GM12864 (cell line): ENCODE measurements at regions not wholly inside any gene's neighbourhood (a gene's known extent, or its start where the extent isn't known, plus 50 kb on each side); places are given as distances from the start of the nearest gene placed in this dataset.

Experiments used
- DNase-seq: peaks from one replicate; pipeline ENCODE4 v3.0.0-alpha.2; 2011; ENCODE audit warnings: low read depth
- H3K4me3 ChIP-seq: 2 replicates; pipeline ENCODE4 v1.5.1; 2011; ENCODE audit warnings: mild to moderate bottlenecking, low read depth, low read length, control low read depth
- TF ChIP-seq, protein P1 (sequence below): IDR thresholded peaks from 2 replicates; pipeline ENCODE4 v1.5.1; 2011; ENCODE audit warnings: low read depth, mild to moderate bottlenecking, moderate library complexity, low read length, control low read depth, inconsistent platforms; ENCODE audit errors: missing control alignments

DNA sequence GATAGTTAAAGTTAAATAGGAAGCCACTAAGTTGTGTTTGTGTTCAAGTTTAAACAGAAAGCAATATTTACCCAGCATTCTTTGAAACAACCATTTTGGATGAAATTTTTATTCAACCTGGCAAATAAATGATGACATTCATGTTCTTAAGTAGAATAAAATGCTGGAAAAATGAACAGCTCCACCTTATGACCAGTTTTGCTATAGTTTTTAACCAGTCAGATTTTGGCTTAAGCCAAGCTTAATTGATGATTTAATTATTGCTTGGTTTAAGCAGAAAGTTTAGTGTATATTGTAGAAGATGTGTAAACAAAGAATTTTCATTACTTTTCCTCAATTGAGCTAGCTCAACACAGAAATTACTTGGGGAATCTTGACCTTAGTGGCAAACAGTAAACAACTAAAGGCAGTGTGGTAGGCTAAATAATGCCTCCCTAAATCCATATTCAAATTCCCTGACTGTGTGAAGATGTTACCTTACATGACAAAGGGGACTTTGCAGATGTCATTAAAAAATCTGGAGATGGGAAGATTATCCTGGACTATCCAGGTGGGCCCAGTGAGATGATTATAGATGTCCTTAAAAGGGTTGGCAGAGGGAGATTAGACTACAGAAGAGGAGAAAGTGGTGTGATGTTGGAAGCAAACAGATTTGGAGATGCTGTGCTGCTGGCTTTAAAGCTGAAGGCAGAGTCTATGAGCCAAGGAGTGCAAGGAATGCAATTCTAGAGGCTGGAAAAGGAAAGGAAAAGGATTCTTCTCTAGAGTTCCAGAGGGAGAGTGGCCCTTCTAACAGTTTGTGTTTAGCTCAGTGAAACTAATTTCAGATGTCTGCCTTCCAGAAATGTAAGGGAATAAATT is 448.6 kb upstream of the GOLIM4 start:
- TF ChIP-seq, protein P1, sequence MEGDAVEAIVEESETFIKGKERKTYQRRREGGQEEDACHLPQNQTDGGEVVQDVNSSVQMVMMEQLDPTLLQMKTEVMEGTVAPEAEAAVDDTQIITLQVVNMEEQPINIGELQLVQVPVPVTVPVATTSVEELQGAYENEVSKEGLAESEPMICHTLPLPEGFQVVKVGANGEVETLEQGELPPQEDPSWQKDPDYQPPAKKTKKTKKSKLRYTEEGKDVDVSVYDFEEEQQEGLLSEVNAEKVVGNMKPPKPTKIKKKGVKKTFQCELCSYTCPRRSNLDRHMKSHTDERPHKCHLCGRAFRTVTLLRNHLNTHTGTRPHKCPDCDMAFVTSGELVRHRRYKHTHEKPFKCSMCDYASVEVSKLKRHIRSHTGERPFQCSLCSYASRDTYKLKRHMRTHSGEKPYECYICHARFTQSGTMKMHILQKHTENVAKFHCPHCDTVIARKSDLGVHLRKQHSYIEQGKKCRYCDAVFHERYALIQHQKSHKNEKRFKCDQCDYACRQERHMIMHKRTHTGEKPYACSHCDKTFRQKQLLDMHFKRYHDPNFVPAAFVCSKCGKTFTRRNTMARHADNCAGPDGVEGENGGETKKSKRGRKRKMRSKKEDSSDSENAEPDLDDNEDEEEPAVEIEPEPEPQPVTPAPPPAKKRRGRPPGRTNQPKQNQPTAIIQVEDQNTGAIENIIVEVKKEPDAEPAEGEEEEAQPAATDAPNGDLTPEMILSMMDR: no peak
- no peak overlapping the region for H3K4me3 ChIP-seq
- DNase-seq: no peak

DNA sequence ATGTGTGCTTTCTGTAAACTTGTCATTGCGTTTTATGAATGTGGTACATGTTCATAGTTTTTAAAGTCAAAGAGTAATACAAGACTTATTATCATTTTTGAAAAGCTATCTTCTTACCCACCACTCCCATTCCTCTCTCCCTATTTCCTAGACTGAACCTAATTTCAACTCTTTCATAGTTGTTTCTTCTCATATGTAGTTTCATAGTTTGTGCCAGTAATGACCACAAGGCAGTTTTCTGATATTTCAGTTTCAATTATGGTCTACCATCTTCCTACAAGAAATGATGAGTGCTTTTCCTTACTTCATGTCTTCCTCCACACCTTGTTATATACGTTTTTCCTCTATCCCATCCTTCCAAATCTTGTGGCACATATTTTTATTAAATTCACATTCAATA is 445.0 kb upstream of the GOLIM4 start:
- H3K4me3 ChIP-seq: no peak overlapping the region
- no peak for DNase-seq
- TF ChIP-seq, protein P1: no peak

DNA sequence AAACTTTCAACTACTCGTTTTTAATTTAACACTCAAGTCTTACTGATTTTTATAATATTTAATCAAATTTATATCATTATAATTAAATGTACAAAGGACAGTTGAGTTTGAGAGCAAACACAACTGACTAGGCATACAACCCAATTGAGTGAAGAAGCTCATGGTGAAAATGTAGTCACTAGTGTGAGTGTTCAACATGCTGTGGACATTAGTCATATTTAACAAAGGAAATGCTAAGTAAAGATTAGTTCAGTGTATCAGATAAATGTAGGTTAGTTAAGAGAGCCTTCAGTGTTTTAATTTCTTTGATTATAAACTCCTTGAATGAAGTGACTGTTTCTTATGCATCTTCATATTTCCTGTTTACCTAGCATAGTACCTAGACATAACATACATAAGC is 444.2 kb upstream of the GOLIM4 start:
- DNase-seq: no peak
- no peak overlapping the region for H3K4me3 ChIP-seq
- TF ChIP-seq, protein P1: no peak

DNA sequence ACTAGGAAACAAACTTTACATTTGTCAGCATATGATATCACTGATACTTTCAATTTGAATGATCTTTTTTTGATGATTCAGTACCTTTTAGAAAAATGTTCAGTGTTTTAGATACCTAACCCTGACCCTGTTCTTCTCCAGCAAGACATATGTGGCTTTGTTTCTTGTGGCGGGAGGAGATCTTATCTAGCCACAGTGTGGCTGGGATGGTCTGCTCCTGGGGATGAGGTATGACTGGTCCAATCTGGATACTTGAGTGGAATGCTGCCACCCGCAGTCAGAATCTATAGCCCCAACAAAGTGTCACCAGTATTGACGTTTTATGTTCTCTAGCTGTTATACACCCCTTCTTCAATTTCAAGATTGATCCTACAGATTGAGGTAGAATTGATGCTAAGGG is 439.0 kb upstream of the GOLIM4 start:
- TF ChIP-seq, protein P1: no peak

DNA sequence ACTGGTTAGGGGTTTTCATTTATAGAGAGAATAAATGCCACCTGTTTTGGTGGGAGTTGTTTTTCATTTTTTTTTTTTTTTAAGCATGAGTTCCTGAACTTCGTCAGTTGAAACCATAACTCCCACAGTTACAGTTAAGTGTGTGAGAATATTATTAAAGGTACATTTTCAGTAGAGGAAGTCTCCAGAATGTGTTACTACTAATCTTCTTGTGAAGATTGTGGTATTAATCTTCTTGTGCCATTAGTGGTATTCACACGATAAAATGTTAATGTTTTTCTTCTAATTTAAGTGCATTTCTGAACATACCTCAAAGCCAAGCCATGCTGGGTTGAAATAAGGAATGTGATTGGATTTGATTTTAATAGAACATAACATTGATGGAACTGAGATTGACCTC is 437.9 kb upstream of the GOLIM4 start:
- H3K4me3 ChIP-seq: no peak overlapping the region
- DNase-seq: no peak
- TF ChIP-seq, protein P1: no peak

More for the DNA sequence above, 439.0 kb upstream of the GOLIM4 start:
- H3K4me3 ChIP-seq: no peak overlapping the region
- DNase-seq: no peak

DNA sequence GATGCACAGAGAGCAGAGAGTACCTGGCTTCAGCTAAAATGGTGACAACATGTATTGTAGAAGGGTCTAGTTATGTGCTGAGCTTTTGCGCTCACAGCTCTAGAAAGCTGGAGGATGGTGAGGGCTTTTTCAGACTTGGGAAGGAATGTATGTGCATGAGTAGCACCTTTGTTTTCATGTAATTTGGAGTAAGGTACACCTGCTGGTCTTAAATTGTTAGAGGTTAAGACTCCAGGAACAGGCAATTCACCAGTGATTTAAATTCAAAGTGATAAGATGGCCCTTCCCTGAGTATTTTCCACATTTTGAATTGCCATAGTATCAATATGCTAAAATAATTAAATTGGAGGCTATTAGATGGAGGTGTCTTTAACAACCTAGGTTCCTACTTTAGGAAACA is 436.4 kb upstream of the GOLIM4 start:
- TF ChIP-seq, protein P1: no peak
- no peak for DNase-seq
- no peak overlapping the region for H3K4me3 ChIP-seq

DNA sequence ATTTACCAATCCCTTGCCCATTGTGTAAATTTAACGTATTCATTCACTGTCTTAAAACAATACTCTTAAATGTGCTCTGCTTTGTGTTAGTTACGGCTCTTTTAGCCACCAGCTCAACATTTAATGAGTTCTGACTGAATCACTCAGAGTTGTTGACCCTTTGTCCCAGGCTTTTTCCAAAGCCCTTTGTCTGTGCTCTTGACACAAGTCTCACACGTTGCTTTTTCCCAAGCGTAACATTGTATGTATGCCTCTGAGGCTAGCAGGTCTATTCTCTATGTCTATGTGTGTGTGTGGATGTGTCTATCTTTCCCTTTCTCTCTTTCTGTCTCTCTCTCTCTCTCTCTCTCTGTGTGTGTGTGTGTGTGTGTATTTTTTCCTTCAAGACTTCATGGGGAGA is 435.4 kb upstream of the GOLIM4 start:
- no peak overlapping the region for H3K4me3 ChIP-seq
- TF ChIP-seq, protein P1: no peak
- DNase-seq: no peak
